Fibroblast of mammary gland (primary cell): ENCODE measurements at regions not wholly inside any gene's neighbourhood (a gene's known extent, or its start where the extent isn't known, plus 50 kb on each side); places are given as distances from the start of the nearest gene placed in this dataset.
"Not testable (repeated sequence)": the region's sequence is repeated elsewhere in the genome, so short reads cannot be mapped to it uniquely, and the experiment has no call there.

Experiments used
- DNase-seq: peaks from one replicate; pipeline ENCODE4 v3.0.0-alpha.2; 2010; ENCODE audit warnings: low read depth
- H3K4me3 ChIP-seq: 2 replicates; pipeline ENCODE4 v1.5.1; 2011; ENCODE audit warnings: low read depth, mild to moderate bottlenecking, low read length, moderate library complexity; ENCODE audit not compliant: control insufficient read depth
- CTCF ChIP-seq: conservative IDR thresholded peaks from 2 replicates; pipeline ENCODE4 v1.5.1; 2011; ENCODE audit warnings: low read depth, low read length, inconsistent platforms; ENCODE audit not compliant: control insufficient read depth, insufficient read depth

GRCh38 chr6:82624251-82624650 is 260.6 kb downstream of the TPBG start:
- no peak for DNase-seq
- no peak for TF ChIP-seq CTCF
- H3K4me3 ChIP-seq, result no peak overlapping the region

- H3K4me3 ChIP-seq, DNase-seq: not testable (repeated sequence)
Measured at GRCh38 chr6:82626946-82627345, 263.3 kb downstream of the TPBG start.

- no peak for DNase-seq
- no peak for TF ChIP-seq CTCF
- no peak overlapping the region for H3K4me3 ChIP-seq
Measured at GRCh38 chr6:82629921-82630320, 266.3 kb downstream of the TPBG start.

GRCh38 chr6:82641677-82642076 is 278.1 kb downstream of the TPBG start:
- no peak overlapping the region for H3K4me3 ChIP-seq
- DNase-seq, result no peak
- TF ChIP-seq CTCF, result no peak

GRCh38 chr6:82645536-82646230 is 282.1 kb downstream of the TPBG start:
- H3K4me3 ChIP-seq, result no peak overlapping the region
- DNase-seq, result no peak
- TF ChIP-seq CTCF, result no peak

GRCh38 chr6:82646231-82646615 is 282.6 kb downstream of the TPBG start:
- no peak for DNase-seq
- no peak for TF ChIP-seq CTCF
- no peak overlapping the region for H3K4me3 ChIP-seq

GRCh38 chr6:82651845-82652335 is 288.3 kb downstream of the TPBG start:
- TF ChIP-seq CTCF, result no peak
- H3K4me3 ChIP-seq, result no peak overlapping the region
- DNase-seq, result no peak
